HG03066 (cell line): ENCODE measurements at regions not wholly inside any gene's neighbourhood (a gene's known extent, or its start where the extent isn't known, plus 50 kb on each side); places are given as distances from the start of the nearest gene placed in this dataset.
"Not testable (repeated sequence)": the region's sequence is repeated elsewhere in the genome, so short reads cannot be mapped to it uniquely, and the experiment has no call there.

ENCODE experiments used
- ATAC-seq: cut with Tn5 transposase; IDR thresholded peaks from one replicate; pipeline ENCODE4 v1.9.1; 2021; ENCODE audit warnings: low read depth; ENCODE audit not compliant: unreplicated experiment

DNA sequence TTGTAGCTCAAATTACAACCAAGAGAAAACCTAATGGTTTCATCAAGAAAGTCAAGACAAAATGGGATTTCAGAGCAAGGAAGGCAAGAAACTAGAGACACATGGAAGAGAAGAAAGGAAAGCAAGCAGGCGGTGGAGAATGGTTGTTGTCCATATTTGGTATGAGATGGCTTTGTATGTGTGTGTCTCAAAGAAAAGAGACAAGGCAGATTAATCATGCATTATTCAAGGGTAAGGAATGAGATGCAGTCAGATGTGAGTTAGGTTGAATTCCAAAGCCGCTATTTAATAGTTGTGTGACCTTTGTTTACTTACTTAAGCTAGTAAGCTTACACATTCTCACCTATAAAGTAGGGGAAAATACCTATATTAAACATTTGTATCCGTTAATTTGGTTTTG, 1029.6 kb downstream of the CDH11 start:
- ATAC-seq: no peak

- ATAC-seq: no peak
These were observed 1031.5 kb downstream of the CDH11 start for GRCh38 chr16:64090327-64090726.

DNA sequence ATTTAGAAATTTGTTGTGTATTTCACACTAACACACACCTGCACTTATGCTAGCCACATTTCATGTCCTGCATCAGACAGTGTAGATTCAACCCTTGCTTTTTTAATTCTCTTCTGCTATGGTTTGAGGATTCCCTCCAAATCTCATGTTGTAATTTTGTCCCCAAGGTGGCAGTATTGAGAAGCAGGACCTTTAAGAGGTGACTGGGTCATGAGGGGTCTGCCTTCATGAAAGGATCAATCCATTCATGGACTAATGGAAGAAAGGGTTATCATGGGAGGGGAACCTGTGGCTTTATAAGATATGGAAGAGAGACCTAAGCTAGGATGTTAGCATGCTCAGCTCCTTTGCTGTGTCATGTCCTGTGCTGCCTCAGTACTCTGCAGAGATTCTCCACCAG, 1032.2 kb downstream of the CDH11 start:
- ATAC-seq: no peak

DNA sequence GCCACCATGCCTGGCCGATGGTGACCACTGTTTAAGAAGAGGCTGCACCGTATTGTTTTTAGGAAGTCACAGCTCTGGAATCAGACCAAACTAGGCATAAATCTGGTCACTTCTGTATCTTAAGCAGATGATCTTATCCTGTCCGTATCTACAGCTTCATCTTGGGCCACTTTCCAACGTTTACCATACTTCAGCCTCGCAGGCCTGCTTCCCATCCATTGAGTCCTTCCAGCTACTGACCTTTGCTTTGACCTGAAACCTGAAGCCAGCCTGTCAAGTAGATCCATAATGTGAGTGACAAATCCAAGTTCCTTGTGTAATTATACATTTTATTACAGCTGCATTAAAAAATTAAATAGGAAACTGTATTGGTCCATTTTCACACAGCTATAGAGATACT, 1033.0 kb downstream of the CDH11 start:
- ATAC-seq: no peak

- no peak for ATAC-seq
These were observed 1036.6 kb downstream of the CDH11 start for GRCh38 chr16:64085296-64085695.

DNA sequence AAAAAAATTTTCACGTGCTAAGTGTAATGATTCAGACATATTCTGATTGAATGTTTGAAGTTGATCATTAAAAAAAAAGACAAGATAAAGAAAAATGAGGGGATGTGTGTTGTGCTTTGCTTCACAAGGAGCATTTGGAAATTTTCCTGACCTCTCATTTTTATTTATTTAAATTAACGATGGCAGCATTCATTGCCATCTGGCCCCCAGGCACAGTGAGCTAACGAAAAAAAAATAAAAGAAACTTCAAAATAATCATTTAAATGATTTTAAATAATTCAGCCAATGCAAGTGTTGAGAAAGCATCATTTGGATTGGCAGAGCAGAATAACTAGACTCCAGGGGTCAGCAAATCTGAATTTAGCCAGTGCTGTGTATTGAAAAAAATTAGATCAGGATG, 1037.2 kb downstream of the CDH11 start:
- no peak for ATAC-seq

DNA sequence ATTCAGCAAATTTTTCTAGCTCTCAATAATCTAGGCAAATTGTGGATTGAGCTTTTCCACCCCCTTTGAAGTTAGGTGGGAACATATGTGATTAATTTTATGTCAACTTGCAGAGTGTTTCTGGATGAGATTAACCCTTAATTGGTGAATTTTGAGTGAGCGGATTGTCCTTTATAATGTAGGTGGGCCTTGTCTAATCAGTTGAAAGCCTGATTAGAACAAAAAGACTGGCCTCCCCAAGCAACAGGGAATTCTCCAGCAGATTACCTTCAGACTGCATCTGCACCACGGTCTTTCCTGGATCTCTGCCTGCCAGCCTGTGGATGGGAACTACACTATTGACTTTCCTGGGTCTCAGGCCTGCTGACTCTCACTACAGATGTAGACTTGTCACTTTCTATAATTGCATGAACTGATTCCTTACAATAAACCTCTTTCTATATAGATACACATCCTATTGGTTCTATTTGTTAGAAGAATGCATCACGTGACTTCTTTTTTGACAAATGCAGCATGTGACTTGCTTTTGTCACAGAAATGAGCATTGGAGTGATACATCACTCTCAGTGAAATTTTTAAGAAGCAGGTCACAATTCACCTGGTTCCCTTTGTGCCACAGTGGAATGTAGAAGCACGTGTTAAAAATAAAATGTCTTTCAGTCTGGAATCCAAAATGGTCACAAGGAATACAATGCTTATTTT, 1038.3 kb downstream of the CDH11 start:
- ATAC-seq: no peak

- ATAC-seq: no peak
These were observed 1044.6 kb downstream of the CDH11 start for GRCh38 chr16:64077242-64077641.

- ATAC-seq: no peak
These were observed 1047.2 kb downstream of the CDH11 start for GRCh38 chr16:64074706-64075105.

DNA sequence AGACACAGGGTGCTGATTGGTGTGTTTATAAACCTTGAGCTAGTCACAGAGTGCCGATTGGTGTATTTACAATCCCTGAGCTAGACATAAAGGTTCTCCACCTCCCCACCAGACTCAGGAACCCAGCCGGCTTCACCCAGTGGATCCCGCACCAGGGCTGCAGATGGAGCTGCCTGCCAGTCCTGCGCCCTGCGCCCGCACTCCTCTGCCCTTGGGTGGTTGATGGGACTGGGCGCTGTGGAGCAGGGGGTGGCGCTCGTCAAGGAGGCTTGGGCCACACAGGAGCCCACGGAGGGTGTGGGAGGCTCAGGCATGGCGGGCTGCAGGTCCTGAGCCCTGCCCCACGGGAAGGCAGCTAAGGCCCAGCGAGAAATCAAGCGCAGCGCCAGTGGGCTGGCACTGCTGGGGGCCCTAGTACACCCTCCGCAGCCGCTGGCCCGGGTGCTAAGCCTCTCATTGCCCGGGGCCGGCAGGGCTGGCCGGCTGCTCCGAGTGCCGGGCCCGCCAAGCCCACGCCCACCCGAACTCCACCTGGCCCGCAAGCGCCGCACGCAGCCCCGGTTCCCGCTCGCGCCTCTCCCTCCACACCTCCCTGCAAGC, 1049.6 kb downstream of the CDH11 start:
- not testable (repeated sequence) for ATAC-seq

DNA sequence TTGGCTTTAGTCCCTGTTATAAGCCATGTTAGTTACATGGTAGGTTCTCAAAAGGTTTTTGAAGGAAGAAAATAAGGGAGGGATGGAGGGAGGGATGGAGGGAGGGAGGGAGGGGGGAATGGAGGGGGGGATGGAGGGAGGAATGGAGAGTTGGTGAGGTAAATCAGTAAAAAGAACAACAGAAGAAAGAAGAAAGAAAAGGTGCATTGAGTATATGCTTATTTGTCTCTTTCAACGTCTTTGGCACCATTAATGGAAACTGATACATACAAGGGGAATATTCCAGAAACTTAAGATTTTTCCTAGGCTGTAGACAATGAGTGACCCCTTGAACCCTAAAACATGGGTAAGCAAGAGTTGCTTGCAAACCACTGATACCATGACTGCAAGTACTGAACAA, 1056.3 kb downstream of the CDH11 start:
- no peak for ATAC-seq

- ATAC-seq: no peak
These were observed 1060.2 kb downstream of the CDH11 start for GRCh38 chr16:64061621-64062020.

DNA sequence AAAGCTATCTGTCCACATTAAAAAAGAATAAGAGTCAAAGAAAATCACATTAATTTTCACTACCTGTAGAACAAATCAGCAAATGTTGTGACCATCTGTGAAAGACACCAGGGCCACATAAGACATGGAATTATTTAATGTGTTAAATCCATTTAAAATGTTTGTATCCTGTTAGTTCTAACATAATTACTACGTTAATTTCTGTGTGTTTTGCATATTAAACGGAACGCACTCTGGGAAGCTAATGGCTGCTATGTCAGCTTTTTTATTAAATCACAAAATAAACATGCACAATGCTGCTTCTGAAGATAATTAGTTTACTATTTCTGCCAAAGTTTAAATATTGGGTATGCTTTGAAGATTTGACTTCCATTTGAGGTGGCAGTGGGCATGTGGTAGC, 1061.2 kb downstream of the CDH11 start:
- ATAC-seq: no peak

DNA sequence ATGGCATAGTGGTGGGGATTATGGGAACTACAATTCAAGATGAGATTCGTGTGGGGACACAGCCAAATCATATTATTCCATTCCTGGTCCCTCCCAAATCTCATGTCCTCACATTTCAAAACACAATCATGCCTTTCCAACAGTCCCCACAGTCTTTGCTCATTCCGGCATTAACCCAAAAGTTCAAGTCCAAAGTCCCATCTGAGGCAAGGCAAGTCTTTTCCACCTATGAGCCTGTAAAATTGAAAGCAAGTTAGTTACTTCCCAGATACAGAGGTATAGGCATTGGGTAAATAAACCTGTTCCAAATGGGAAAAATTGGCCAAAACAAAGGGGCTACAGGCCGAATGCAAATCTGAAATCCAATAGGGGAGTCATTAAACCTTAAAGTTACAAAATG, 1063.2 kb downstream of the CDH11 start:
- ATAC-seq: no peak

DNA sequence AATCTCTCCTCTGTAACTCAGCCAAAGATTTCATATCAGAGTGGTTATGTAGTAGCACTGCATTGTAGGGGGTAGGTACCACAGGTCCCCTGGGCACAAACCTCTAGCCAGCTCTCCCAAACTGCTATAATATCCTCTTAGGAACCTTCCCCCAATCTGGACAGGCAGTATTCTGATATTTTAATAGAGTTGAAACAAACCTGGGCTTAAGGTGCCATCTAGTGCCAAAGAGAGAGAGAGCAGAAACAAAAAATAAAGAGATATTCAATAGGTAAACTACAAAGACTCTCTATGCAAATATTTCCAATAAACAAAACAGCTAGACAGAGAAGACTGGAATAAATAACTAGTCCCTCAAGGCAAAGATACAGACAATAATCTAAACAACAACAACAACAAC, 1070.0 kb downstream of the CDH11 start:
- ATAC-seq: no peak

- no peak for ATAC-seq
These were observed 1074.0 kb downstream of the CDH11 start for GRCh38 chr16:64047878-64048277.

DNA sequence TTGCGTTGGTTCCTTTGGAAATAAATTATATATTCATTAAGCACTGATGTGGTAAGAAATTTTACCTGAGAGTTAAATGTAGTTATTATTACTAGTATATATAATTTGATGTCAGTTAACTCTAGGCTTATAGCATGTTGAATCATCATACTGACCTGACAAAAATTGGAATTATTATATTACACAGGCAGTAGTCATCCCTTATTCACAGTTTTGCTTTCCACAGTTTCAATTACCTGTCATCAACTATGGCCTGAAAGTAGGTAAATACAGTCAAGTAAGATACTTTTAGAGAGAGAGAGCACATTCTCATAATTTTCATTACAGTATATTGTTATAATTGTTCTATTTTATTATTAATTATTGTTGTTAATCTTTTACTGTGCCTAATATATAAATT, 1074.7 kb downstream of the CDH11 start:
- ATAC-seq: no peak

DNA sequence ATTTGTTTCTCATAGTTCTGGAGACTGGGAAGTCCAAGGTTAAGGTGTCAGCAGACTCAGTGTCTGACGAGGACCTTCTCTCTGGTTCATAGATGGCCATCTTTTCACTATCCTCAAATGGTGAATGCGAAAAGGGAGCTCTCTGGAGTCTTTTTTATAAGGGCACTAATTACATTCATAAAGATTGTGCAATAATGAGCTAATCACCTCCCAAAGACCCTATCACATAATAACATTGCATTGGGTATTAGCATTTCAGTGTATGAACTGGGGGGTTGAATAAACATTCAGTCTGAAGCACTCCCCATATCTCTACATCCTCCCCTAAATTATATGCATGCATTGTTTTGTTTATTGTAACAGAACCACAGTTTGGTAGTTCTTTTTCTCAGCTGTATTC, 1086.5 kb downstream of the CDH11 start:
- ATAC-seq: no peak

- ATAC-seq: no peak
These were observed 1102.5 kb downstream of the CDH11 start for GRCh38 chr16:64019339-64019738.

- ATAC-seq: no peak
These were observed 1104.1 kb downstream of the CDH11 start for GRCh38 chr16:64017796-64018195.

- no peak for ATAC-seq
These were observed 1108.0 kb downstream of the CDH11 start for GRCh38 chr16:64013856-64014255.

DNA sequence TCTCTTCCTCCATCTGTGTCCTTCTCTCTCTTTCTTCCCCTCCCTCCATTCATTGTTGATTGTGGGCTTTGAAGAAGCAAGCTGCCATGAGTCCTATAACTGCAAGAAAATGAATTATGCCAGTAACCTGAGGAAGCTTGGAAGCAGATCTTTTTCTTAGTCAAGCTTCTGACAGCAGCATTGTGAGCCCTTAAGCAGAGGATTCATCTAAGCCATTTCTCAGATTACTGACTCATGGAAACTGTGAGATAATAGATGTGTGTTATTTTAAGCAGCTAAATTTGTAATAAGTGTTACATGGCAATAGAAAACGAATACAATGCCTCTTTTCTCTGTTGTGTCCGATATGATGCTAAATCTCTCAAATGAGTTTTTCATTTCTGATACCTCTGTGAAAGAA, 1109.7 kb downstream of the CDH11 start:
- no peak for ATAC-seq

DNA sequence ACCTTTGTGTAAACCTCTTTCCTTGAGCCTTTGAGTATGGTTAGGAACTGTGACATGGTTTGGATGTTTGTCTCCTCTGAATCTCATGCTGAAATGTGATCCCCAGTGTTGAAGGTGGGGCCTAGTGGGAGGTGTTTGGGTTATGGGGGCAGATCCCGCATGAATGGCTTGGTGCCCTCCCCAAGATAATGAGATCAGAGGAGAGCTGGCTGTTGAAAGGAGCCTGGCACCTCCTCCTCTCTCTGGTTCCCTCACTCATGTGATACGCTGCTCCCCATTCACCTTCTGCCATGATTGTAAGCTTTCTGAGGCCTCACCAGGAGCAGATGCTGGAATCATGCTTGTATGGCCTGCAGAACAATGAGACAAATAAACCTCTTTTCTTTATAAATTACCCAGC, 1110.2 kb downstream of the CDH11 start:
- no peak for ATAC-seq
